HepG2 (cell line): ENCODE measurements at regions not wholly inside any gene's neighbourhood (a gene's known extent, or its start where the extent isn't known, plus 50 kb on each side); places are given as distances from the start of the nearest gene placed in this dataset.
A peak's percentile ranks its signal among the peaks of the same experiment; 100 is the strongest.

ENCODE experiments used
- ATAC-seq: fragments of 200-7000 bp; cut with Tn5 transposase; 3 replicates; pipeline ENCODE4 v1.9.1; 2020; ENCODE audit warnings: mild to moderate bottlenecking, moderate library complexity
- BruUV-seq: library from RNA; stranded (reverse); fragments of 400-500 nt; replicated peaks from 2 replicates; lab custom pipeline; 2021; lab: Mats Ljungman, UMichigan
- CTCF ChIA-PET: fragments of 300-600 bp; formaldehyde crosslinking; extraction: SDS; loops from one replicate; lab custom pipeline; 2021; ENCODE audit warnings: low total read pairs, inconsistent platforms, low intra/inter-chr PET ratio; lab: Yijun Ruan, JAX
- POLR2A ChIA-PET: fragments of 350-600 bp; sonication (Branson Sonifier 250); formaldehyde crosslinking; loops from one replicate; lab custom pipeline; 2020; ENCODE audit warnings: antibody characterized with exemption, inconsistent platforms; lab: Yijun Ruan, JAX
- DNase-seq: peaks from one replicate; pipeline ENCODE4 v3.0.0-alpha.2; 2015; ENCODE audit warnings: low spot score
- FAIRE-seq: peaks from 3 replicates; lab custom pipeline; 2011; peaks lifted over from hg19 to GRCh38; lab: Jason Lieb, UNC
- H2AFZ ChIP-seq: one replicate; pipeline ENCODE4 v1.6.1; 2011; ENCODE audit warnings: low read length, inconsistent platforms
- H3K27ac ChIP-seq: fragments of 300-600 bp; 3 replicates; pipeline ENCODE4 v1.8.0; 2011; ENCODE audit warnings: mixed run types, mild to moderate bottlenecking, mixed read lengths, low read length, inconsistent platforms; ENCODE audit not compliant: insufficient read depth; ENCODE audit errors: extremely low read length
- H3K27me3 ChIP-seq, 2 experiments: fragments of 200-600 bp in 1 of 2; 2 replicates in 1 of 2; 3 replicates in 1 of 2; pipeline versions ENCODE4 v1.6.0 to v1.8.0; 2011; ENCODE audit warnings: low read length in 2 of 2, mild to moderate bottlenecking in 2 of 2, moderate library complexity in 2 of 2, inconsistent platforms in 1 of 2; ENCODE audit not compliant: insufficient read depth in 2 of 2, control insufficient read depth in 1 of 2
- H3K36me3 ChIP-seq, 2 experiments: fragments of 200-600 bp in 1 of 2; replicated peaks in 1 of 2; 2 replicates in 1 of 2; 3 replicates in 1 of 2; pipeline versions ENCODE4 v1.5.1 to v1.8.0; 2011; ENCODE audit warnings: low read length in 2 of 2, inconsistent platforms in 1 of 2; ENCODE audit not compliant: insufficient read depth in 2 of 2, control insufficient read depth in 1 of 2
- H3K4me1 ChIP-seq: 2 replicates; pipeline ENCODE4 v1.5.1; 2012; ENCODE audit warnings: low read length, inconsistent platforms; ENCODE audit not compliant: insufficient read depth
- H3K4me2 ChIP-seq: 2 replicates; pipeline ENCODE4 v1.6.0; 2011; ENCODE audit warnings: low read depth, low read length, inconsistent platforms
- H3K4me3 ChIP-seq, 3 experiments: fragments of 200-600 bp in 1 of 3; sonication (generic), shearing (Covaris generic) in 1 of 3; replicated peaks in 1 of 3; 2 replicates each; pipeline ENCODE4 v1.5.1; 2011 to 2016; ENCODE audit warnings: low read length in 3 of 3, inconsistent platforms in 2 of 3, low read depth in 2 of 3, mild to moderate bottlenecking in 2 of 3, control low read depth in 1 of 3, mixed read lengths in 1 of 3; ENCODE audit not compliant: insufficient read depth in 1 of 3
- H3K79me2 ChIP-seq: one replicate; pipeline ENCODE4 v1.6.1; 2011; ENCODE audit warnings: low read length, inconsistent platforms; ENCODE audit not compliant: insufficient read depth
- H3K9ac ChIP-seq: 2 replicates; pipeline ENCODE4 v1.6.0; 2011; ENCODE audit warnings: mild to moderate bottlenecking, low read depth, low read length, inconsistent platforms; ENCODE audit not compliant: insufficient read depth
- H3K9me3 ChIP-seq: 2 replicates; pipeline ENCODE4 v1.5.1; 2012; ENCODE audit warnings: mild to moderate bottlenecking, low read length
- H4K20me1 ChIP-seq: 2 replicates; pipeline ENCODE4 v1.6.0; 2011; ENCODE audit warnings: inconsistent platforms, mild to moderate bottlenecking, low read length, moderate library complexity; ENCODE audit not compliant: insufficient read depth
- CBX2 ChIP-seq, 2 experiments: fragments of 200-600 bp in 1 of 2; sonication (generic); formaldehyde crosslinking in 1 of 2; IDR thresholded peaks; 2 replicates each; pipeline versions ENCODE4 v1.7.0 to v1.8.1; 2018 to 2022; ENCODE audit warnings: low read depth in 2 of 2, low read length in 1 of 2, mild to moderate bottlenecking in 1 of 2, missing genetic modification reagents in 1 of 2
- NAIF1 ChIP-seq: sonication (generic); formaldehyde crosslinking; IDR thresholded peaks from 2 replicates; pipeline ENCODE4 v1.5.0; 2020; ENCODE audit warnings: mild to moderate bottlenecking, missing genetic modification reagents, borderline replicate concordance
- ZNF33A ChIP-seq: sonication (generic); formaldehyde crosslinking; IDR thresholded peaks from 2 replicates; pipeline ENCODE4 v1.5.1; 2020; ENCODE audit warnings: missing genetic modification reagents, mild to moderate bottlenecking, moderate library complexity, borderline replicate concordance
- ZNF761 ChIP-seq: sonication (generic); formaldehyde crosslinking; conservative IDR thresholded peaks from 2 replicates; pipeline ENCODE4 v1.4.0; 2020; ENCODE audit warnings: mild to moderate bottlenecking, missing genetic modification reagents
- WGBS: methylation state at CpG from one replicate; pipeline ENCODE4 v1.1.6; 2017; ENCODE audit warnings: low lambda C conversion rate; 5-methylcytosine and 5-hydroxymethylcytosine counted together
- in situ Hi-C: cut with HindIII; loops from 2 replicates; pipeline ENCODE4 v1.10.0; 2017; ENCODE audit warnings: low pct_unique_long_range_greater_than_20kb; ENCODE audit not compliant: extremely low pct_ligation_motif_present
- intact Hi-C: fragments of 100-400 bp; cut with micrococcal nuclease; formaldehyde crosslinking; loops from one replicate; pipeline ENCODE4 v1.10.0; 2022; ENCODE audit not compliant: unreplicated experiment
- TF ChIP-seq, protein P1 (sequence below): sonication (generic); formaldehyde crosslinking; IDR thresholded peaks from 2 replicates; pipeline ENCODE4 v1.5.0; 2020; ENCODE audit warnings: missing genetic modification reagents, mild to moderate bottlenecking, borderline replicate concordance

DNA sequence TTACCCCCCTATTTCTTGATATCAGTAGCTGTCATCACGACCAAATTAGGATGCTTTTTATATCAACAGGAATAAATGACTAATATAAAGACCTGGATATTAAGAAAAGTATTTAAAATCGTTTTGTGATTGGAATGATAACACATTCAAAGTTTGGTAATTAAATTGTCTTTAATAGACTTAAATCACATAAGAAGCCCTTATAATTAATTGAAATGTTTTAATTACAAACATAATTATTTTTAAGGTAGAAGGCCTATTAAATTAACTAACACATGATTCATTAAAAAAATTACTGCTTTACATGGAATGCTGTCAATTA is 412.4 kb downstream of the FUT8 start:
- no peaks in the 10 kb centered on the region for H3K36me3 ChIP-seq
- BruUV-seq, result no TSS peak
- 0 out of 2 replicates have a peak, but pooled peaks have one; percentile 50 for TF ChIP-seq CBX2 (IDR thresholded peaks at IDR 0.05; ENCODE audit: low read depth, low read length)
- TF ChIP-seq CBX2 (CRISPR knock-in tag; IDR thresholded peaks at IDR 0.05; ENCODE audit: low read depth), result no peak
- no peak for TF ChIP-seq ZNF33A
- no peaks in the 10 kb centered on the region for H3K79me2 ChIP-seq
- no peak overlapping the region for H2AFZ ChIP-seq
- POLR2A ChIA-PET, result interaction anchor here (0.8 to 1.0 kb wide), 2 partner anchors 410 to 722 kb away, joined by 3 read pairs; partner anchors contain the start of gene MAX
- CTCF ChIA-PET, result interaction anchor here (1.8 to 3.0 kb wide), 3 partner anchors 410 to 661 kb away, joined by 10 to 22 read pairs (median 14); partner anchors contain the start of gene FUT8
- FAIRE-seq (no peak), ATAC-seq (no peak), DNase-seq (no peak)
- in situ Hi-C loops (loop anchor here (5.0 kb wide), 2 partner anchors 413 to 663 kb away; partner anchors contain the start of gene FUT8), intact Hi-C loops (loop anchor here (1.0 kb wide), 2 partner anchors 410 to 661 kb away; no protein-coding TSS in a partner anchor)
- H3K4me2 ChIP-seq, result no peak overlapping the region
- H3K27ac ChIP-seq, result no peak overlapping the region
- WGBS, result 0% methylated on average over 2 of the region's 2 CpGs
- no peaks in the 10 kb centered on the region for H3K4me1 ChIP-seq
- no peak overlapping the region for H3K4me3 ChIP-seq
- H3K9me3 ChIP-seq, result no peaks in the 10 kb centered on the region
- H4K20me1 ChIP-seq, result no peaks in the 10 kb centered on the region
- peaks cover 14 to 56% of the 10 kb centered on the region in 2 experiments for H3K27me3 ChIP-seq
- H3K9ac ChIP-seq, result no peak overlapping the region

- H3K4me3 ChIP-seq, result no peak overlapping the region
- no peak for DNase-seq
- in situ Hi-C loops, result loop anchor here (5.0 kb wide), 2 partner anchors 415 to 665 kb away; partner anchors contain the start of gene FUT8
- 0% methylated on average over 3 of the region's 6 CpGs for WGBS
- no peak overlapping the region for H2AFZ ChIP-seq
- ChIA-PET CTCF (no interaction called here), POLR2A (no interaction called here)
- H3K36me3 ChIP-seq, result no peaks in the 10 kb centered on the region
- no peaks in the 10 kb centered on the region for H3K9me3 ChIP-seq
- BruUV-seq, result no TSS peak
- H3K9ac ChIP-seq, result no peak overlapping the region
- no peak for ATAC-seq
- H3K4me2 ChIP-seq, result no peak overlapping the region
- H3K4me1 ChIP-seq, result no peaks in the 10 kb centered on the region
- H3K79me2 ChIP-seq, result no peaks in the 10 kb centered on the region
- H3K27me3 ChIP-seq, result peaks cover 14 to 46% of the 10 kb centered on the region in 2 experiments
- no peak for FAIRE-seq
- TF ChIP-seq NAIF1 (CRISPR knock-in tag) (no peak), ZNF761 (CRISPR knock-in tag) (no peak)
- TF ChIP-seq, protein P1, sequence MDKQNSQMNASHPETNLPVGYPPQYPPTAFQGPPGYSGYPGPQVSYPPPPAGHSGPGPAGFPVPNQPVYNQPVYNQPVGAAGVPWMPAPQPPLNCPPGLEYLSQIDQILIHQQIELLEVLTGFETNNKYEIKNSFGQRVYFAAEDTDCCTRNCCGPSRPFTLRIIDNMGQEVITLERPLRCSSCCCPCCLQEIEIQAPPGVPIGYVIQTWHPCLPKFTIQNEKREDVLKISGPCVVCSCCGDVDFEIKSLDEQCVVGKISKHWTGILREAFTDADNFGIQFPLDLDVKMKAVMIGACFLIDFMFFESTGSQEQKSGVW (CRISPR knock-in tag), result no peak
- TF ChIP-seq, all 625 proteins: peak for 0
- intact Hi-C loops, result no loop called here
- no peak overlapping the region for H3K27ac ChIP-seq
- H4K20me1 ChIP-seq, result no peaks in the 10 kb centered on the region
Measured at GRCh38 chr14:65826946-65827345, 414.4 kb downstream of the FUT8 start.
